ENCODE measurements at regions not wholly inside any gene's neighbourhood (a gene's known extent, or its start where the extent isn't known, plus 50 kb on each side); places are given as distances from the start of the nearest gene placed in this dataset.

DNA sequence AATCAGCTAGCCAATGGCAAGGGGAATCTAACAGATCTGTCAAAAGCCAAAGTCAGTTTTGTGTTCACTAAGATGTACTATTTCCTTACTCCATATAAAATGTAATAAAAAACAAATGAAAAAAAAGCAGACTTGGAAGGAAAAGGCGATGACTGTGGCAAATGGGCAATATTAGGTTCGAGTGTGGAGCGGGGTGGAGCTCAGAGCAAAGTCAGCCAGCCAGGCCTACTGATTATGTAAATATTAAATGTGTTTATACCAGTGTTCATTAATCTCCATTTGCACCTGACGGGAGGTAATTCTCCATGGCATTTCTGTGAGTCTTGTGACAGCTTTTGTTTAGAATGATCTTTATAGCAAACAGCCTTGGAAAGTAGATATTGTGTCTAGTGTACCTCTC is 96.2 kb upstream of the KCNMB2 start:
- no peak for TF ChIP-seq POLR2A (IDR thresholded peaks at IDR 0.05; ENCODE audit: low read depth, low read length)
- TF ChIP-seq TAF1 (IDR thresholded peaks at IDR 0.05; ENCODE audit: low read depth, low read length) = no peak
- no peak for TF ChIP-seq POLR2AphosphoS5 (IDR thresholded peaks at IDR 0.05; ENCODE audit: low read depth, low read length)
- TF ChIP-seq SPI1 (IDR thresholded peaks at IDR 0.05; ENCODE audit: low read depth, low read length) = no peak

All from GM12891 (cell line).